ENCODE measurements at regions not wholly inside any gene's neighbourhood (a gene's known extent, or its start where the extent isn't known, plus 50 kb on each side); places are given as distances from the start of the nearest gene placed in this dataset.

- TF ChIP-seq CTCF (IDR thresholded peaks at IDR 0.05; ENCODE audit: low read depth, low read length) = no peak
- no peak for TF ChIP-seq EZH2phosphoT487 (IDR thresholded peaks at IDR 0.05; ENCODE audit: low read depth)
Observed at GRCh38 chr5:105230516-105231157, 1668.0 kb upstream of the NUDT12 start.
